ENCODE measurements at regions not wholly inside any gene's neighbourhood (a gene's known extent, or its start where the extent isn't known, plus 50 kb on each side); places are given as distances from the start of the nearest gene placed in this dataset.

- DNase-seq (ENCODE audit: low read depth): no peak
- no peak for TF ChIP-seq MAX (IDR thresholded peaks at IDR 0.05; ENCODE audit: low read depth, low read length)
- no peak for TF ChIP-seq MYC (IDR thresholded peaks at IDR 0.05; ENCODE audit: low read depth, low read length)
- no peak for TF ChIP-seq CTCF (IDR thresholded peaks at IDR 0.05; ENCODE audit: low read depth, low read length)
- no peak for TF ChIP-seq POLR2A (IDR thresholded peaks at IDR 0.05; ENCODE audit: extremely low read depth, insufficient read length)
- no peak overlapping the region for H3K4me3 ChIP-seq (ENCODE audit: low read depth, low read length)
Observed at GRCh38 chr16:86198206-86199118, 299.5 kb downstream of the IRF8 start.

- TF ChIP-seq POLR2A (IDR thresholded peaks at IDR 0.05; ENCODE audit: extremely low read depth, insufficient read length): no peak
- no peak for TF ChIP-seq MYC (IDR thresholded peaks at IDR 0.05; ENCODE audit: low read depth, low read length)
- TF ChIP-seq CTCF (IDR thresholded peaks at IDR 0.05; ENCODE audit: low read depth, low read length): no peak
- no peak for TF ChIP-seq MAX (IDR thresholded peaks at IDR 0.05; ENCODE audit: low read depth, low read length)
- no peak overlapping the region for H3K4me3 ChIP-seq (ENCODE audit: low read depth, low read length)
Observed at GRCh38 chr16:86199182-86199581, 300.2 kb downstream of the IRF8 start.

GRCh38 chr16:86199871-86200695, 301.1 kb downstream of the IRF8 start:
- DNase-seq (ENCODE audit: low read depth): no peak
- TF ChIP-seq MAX (IDR thresholded peaks at IDR 0.05; ENCODE audit: low read depth, low read length) (no peak), POLR2A (IDR thresholded peaks at IDR 0.05; ENCODE audit: extremely low read depth, insufficient read length) (no peak), CTCF (IDR thresholded peaks at IDR 0.05; ENCODE audit: low read depth, low read length) (no peak), MYC (IDR thresholded peaks at IDR 0.05; ENCODE audit: low read depth, low read length) (no peak)
- no peak overlapping the region for H3K4me3 ChIP-seq (ENCODE audit: low read depth, low read length)

More at GRCh38 chr16:86199182-86199581, 300.2 kb downstream of the IRF8 start:
- no peak for DNase-seq (ENCODE audit: low read depth)

GRCh38 chr16:86200722-86201121, 301.8 kb downstream of the IRF8 start:
- TF ChIP-seq POLR2A (IDR thresholded peaks at IDR 0.05; ENCODE audit: extremely low read depth, insufficient read length) (no peak), CTCF (IDR thresholded peaks at IDR 0.05; ENCODE audit: low read depth, low read length) (no peak), MAX (IDR thresholded peaks at IDR 0.05; ENCODE audit: low read depth, low read length) (no peak), MYC (IDR thresholded peaks at IDR 0.05; ENCODE audit: low read depth, low read length) (no peak)
- H3K4me3 ChIP-seq (ENCODE audit: low read depth, low read length): no peak overlapping the region

GRCh38 chr16:86201746-86202145, 302.8 kb downstream of the IRF8 start:
- H3K4me3 ChIP-seq (ENCODE audit: low read depth, low read length): no peak overlapping the region
- TF ChIP-seq CTCF (IDR thresholded peaks at IDR 0.05; ENCODE audit: low read depth, low read length) (no peak), POLR2A (IDR thresholded peaks at IDR 0.05; ENCODE audit: extremely low read depth, insufficient read length) (no peak), MYC (IDR thresholded peaks at IDR 0.05; ENCODE audit: low read depth, low read length) (no peak), MAX (IDR thresholded peaks at IDR 0.05; ENCODE audit: low read depth, low read length) (no peak)
- no peak for DNase-seq (ENCODE audit: low read depth)

More at GRCh38 chr16:86200722-86201121, 301.8 kb downstream of the IRF8 start:
- no peak for DNase-seq (ENCODE audit: low read depth)
